T1000 (cell line): ENCODE measurements at regions not wholly inside any gene's neighbourhood (a gene's known extent, or its start where the extent isn't known, plus 50 kb on each side); places are given as distances from the start of the nearest gene placed in this dataset.
"Not testable (repeated sequence)": the region's sequence is repeated elsewhere in the genome, so short reads cannot be mapped to it uniquely, and the experiment has no call there.

ENCODE experiments used
- DNase-seq: peaks from one replicate; lab custom pipeline; 2025; ENCODE audit warnings: mixed read lengths; lab: John Stamatoyannopoulos, UW

- not testable (repeated sequence) for DNase-seq
Measured at GRCh38 chr13:90945146-90945545, 402.3 kb upstream of the MIR17HG start.

GRCh38 chr13:90946125-90946524 is 401.4 kb upstream of the MIR17HG start:
- not testable (repeated sequence) for DNase-seq

DNA sequence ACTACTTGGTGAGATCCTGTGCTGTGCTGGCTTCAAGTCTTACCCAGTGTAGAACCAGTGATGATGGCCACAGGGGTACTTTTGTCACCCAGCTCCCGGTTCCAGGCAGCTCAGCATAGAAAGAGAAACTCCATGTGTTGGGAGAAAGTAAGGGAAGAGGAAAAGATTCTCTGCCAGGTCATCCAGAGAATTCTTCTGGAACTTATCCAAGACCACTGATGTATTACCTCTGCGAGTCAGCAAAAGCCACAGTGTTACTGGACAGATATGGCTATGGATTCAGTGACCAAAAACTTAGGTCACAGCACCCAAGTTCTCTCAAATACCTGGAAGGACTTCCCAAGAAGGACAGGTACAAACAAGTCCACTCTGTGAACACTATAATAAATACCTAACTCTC is 399.5 kb upstream of the MIR17HG start:
- no peak for DNase-seq

DNA sequence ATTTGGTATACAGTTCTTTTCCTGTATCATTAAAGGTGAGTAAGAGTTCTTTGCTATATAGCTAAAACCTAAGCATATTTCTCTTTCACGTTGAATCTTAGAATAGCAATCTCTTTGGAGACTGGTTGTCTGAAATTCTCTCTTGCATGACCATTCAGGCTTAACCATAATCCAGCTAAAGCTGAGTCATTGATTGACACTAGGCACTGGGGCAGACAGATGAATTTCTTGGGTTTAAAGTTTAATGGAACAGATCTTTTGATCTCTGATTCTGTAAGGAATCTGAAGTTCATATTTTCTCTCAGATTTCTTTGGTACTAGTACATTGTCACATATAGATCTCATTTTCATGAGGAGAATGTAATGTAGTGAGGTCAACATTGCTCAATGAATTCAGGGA is 397.3 kb upstream of the MIR17HG start:
- no peak for DNase-seq

DNA sequence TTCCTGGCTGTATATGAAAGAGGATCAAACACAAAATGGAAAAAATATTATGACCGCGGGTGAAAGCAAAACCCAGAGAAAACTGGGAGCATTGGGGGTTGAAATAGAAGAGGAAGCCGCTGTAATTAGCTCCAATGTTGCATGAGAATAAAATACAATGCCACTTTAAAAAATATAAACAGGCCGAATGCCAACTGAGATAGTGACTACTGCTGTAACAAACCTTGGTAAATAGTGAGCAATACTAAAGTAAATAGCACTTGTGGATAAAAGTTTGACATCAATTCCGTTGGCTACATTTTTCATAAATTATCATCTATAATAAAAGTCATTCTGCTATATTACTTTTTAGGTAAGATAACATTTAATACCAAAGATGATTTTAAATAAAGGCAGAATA is 395.8 kb upstream of the MIR17HG start:
- no peak for DNase-seq

- DNase-seq: no peak
Measured at GRCh38 chr13:90952326-90952725, 395.2 kb upstream of the MIR17HG start.

GRCh38 chr13:90954605-90955195 is 392.8 kb upstream of the MIR17HG start:
- DNase-seq: no peak

DNA sequence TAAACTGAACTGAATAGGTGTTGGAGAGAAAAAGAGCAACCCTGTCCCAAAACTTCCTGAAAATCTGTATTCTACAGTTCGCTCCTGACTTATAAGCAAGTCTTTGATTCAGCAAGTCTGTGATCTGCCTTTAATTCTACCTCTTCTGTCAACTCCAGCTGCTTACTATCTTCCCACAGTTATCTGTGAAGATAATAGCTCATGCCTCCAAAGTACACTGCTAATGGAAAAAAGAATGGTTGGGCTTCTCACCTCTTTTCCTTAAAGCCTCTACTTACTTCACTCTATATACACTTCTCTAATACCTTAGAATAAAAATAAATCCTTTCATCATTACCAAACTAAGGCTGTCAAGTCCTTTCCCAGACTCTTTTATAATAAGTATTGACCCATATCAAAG is 391.5 kb upstream of the MIR17HG start:
- no peak for DNase-seq

DNA sequence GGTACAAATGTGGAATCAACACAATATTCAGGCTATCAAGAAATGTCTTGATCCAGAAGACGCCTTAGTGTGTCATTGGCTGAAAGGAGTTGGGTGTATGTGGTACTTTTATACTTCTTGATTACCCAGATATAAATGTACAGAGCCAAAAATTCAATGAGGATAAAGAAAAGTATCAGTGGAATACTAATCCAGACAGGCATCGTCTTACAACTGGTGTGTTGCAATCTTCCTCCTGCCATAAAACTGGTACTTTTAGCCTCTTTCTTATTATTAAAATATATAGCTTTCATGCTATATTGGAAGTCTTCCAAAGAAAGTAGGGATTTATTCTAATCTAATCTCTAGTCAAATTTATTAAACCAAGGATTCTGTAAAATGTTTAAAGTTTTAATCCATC is 388.6 kb upstream of the MIR17HG start:
- DNase-seq: no peak

DNA sequence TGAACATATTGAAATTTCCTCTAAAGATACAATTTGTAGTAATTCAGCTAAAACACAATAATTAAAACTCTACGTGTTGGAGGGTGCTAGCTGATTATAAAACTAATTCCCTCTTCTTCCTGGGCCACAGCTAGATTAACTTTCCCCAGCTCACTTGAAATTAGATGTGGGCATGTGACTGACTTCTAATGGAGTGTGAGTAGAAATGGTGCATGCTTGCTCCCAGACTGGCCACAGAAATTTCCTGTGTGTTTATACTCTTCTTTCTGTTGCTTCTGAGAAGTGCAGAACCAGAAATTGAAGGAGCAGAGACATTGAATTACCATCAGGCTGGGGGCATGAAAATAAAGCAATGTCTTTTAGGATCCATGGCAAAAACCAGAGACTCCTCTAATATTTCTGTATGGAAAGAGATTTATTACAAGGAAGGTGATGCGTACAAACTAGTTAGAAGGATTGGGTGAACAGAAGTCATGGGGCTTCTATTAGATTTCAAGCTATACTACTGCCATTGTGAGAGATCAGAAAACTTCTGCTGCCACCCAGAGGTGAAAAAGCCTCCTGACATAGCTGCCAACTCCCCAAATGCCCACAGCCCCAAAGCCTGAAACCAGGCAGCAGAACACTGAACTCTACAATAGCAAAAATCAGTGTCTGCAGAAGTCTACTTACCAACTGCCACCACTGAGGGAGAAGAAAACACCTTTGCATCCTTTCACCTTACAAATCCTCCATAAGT is 379.2 kb upstream of the MIR17HG start:
- DNase-seq: no peak

- DNase-seq: no peak
Measured at GRCh38 chr13:90974249-90974975, 373.1 kb upstream of the MIR17HG start.

- DNase-seq: no peak
Measured at GRCh38 chr13:90979059-90979458, 368.4 kb upstream of the MIR17HG start.

DNA sequence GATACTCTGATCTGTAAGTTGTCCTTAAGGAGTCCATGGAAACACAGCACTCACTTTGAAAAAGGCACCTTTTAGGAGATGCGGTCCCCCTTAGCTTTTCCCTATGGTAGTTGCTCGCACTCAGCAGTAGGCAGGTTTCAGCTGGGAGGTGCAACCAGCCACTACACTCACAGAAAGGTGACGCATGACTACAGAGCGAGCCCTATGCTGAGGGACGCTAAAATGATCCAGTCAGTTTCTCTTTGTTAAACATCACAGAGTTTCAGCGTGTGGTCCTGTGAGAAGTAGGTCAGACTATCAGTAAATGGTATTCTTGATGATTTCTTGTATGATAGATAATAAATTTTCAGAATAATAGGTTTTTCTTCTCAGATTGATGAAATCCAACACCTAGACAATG is 362.7 kb upstream of the MIR17HG start:
- DNase-seq: no peak

DNA sequence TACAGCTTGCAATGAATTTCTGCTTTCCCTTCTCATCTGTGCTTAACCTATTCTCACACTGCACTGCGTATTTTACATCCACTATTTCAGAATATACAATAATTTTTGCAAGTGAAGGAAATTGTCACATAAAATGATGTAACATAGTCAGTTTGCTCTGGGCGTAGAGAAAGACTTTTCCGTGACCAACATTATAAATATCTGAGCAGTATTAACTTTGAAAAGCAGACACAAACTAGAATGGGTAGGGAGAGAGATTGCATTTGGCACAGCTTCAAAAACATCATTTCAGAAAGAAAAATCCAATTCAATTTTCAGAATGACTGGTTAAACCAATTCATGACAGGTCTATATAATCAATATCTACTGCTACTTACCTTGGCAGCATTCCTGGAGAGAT is 352.5 kb upstream of the MIR17HG start:
- no peak for DNase-seq

DNA sequence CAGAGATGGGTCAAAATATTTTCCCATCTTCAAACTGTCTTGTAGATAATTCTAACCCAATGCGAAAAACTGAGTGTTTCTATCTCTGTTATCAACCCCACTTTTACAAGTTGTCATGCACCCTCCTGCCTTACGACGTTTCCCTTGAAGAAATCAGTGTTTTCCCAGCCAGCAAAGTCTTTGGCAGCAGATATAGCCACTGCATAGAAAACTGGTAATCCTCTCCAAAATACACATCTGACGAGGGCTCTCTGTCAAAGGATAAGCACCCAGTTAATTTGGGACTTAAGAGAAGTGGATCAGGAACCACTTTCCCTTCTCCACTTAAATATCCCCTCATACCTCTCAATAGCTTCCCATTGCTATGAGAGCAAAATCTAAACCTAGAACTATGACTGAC is 351.9 kb upstream of the MIR17HG start:
- no peak for DNase-seq

DNA sequence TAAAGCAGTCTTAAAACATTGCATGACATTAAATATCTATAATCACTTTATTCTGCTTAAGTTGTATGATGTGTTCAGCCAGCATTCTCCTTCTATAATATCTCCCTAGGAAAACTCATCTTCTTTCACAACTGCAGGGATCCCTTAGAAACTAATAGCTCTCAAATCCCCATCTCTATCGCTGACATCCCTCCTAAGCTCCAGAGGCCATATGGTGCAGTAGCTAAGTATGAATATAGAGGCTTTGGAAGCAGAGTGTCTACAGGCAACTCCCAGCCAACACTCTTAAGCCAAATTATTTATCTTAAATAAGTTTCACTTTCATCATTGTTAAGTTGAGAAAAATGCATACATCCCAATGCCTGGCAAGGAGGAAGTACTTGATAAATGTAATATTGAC is 349.5 kb upstream of the MIR17HG start:
- DNase-seq: no peak

DNA sequence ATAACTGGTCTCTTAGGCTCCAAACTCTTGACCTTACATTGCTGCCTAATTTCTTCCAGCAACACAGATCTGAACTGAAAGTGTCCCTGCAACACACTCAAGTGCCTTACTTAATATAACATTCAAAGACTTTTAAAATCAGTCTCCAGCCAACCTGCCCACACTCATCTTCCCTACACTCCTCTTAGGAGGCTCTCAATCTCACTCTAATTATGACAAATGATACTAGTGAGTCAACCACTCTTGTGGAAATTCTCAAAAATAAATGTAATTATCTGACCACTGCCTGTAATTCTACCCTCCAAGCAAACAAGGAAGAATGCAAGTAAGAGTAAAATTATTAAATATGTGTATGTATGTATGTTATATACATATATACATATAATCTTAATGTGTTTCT is 348.1 kb upstream of the MIR17HG start:
- no peak for DNase-seq

DNA sequence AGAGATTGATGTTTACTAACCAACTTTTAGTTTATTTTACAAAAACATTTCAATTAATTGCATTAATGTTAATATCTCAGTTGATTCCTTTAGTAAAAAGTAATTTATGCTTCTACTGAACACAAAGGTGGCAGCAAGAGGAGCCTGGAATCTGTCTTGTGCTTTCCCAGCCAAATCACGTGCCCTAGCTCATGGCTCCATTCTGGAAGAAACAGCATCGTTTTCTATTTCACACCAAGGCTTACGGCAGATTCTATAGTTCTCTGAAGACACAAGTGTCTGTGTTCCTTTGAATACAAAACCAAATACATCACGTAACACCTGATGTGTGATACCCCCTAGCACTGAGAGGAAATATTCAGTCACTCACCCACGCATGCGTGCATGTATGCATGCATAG is 346.1 kb upstream of the MIR17HG start:
- DNase-seq: no peak

DNA sequence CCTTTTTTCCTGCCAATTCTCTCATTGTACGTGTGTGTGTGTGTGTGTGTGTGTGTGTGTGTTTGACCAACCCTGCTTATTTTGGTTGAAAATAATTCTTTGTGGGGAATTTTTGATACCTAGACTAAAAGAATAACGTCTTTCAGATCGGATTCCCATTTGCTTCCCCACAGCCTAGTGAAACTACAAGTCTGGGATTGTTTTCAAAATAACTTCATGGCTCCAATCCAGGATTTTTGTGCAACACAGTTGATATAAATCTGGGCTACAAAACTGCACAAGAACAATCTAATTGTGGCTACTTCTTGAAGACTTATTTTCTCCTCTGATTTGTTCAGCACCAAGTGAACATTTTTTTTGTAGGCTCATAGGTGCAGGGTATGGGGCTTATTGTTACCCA is 332.8 kb upstream of the MIR17HG start:
- no peak for DNase-seq

- peak; percentile 27 for DNase-seq
Measured at GRCh38 chr13:91017031-91017668, 330.3 kb upstream of the MIR17HG start.

GRCh38 chr13:91017669-91018053 is 329.8 kb upstream of the MIR17HG start:
- DNase-seq: no peak

GRCh38 chr13:91020461-91021034 is 326.9 kb upstream of the MIR17HG start:
- no peak for DNase-seq
